HG03460 (cell line): ENCODE measurements at regions not wholly inside any gene's neighbourhood (a gene's known extent, or its start where the extent isn't known, plus 50 kb on each side); places are given as distances from the start of the nearest gene placed in this dataset.

Experiments
- ATAC-seq: cut with Tn5 transposase; IDR thresholded peaks from one replicate; pipeline ENCODE4 v1.9.1; 2021; ENCODE audit not compliant: unreplicated experiment

DNA sequence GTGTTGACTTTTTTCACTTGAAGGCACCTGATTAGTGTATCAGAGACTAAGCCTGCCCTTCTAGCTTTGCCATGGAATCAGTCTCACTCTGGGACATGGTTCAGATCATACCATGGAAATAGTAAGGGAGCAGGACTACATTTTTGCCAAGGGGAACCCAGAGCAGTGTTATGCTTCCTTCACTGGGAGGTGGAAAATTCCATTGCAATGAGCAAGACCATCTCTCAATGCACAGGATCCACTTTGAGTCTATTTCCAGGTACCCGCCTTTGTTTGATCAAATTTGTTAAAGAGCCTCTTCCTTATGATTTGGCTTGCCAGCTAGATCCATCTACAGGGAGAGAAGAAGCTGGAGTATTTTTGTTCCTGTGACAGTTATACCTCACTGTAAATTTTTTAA lies 395.8 kb downstream of the MTX2 start:
- no peak for ATAC-seq

DNA sequence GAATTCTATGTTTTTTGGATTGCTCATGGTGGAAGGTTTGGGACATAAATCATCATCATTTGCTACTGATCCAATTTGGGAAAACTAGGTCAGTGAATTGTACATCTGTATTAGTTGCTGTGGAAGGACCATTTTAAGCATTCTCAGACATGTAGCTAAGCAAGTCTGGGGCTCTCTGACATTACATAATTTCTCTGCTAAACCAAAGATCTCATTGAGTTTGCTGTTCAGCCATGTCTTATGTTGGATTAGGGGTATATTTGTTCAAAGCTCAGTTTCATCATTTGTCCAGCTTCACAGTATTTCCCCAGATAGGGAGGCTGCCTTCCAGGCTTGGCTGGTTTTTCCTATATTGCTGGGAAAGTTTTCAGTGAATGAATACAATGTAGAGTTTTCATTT lies 399.7 kb downstream of the MTX2 start:
- ATAC-seq, result no peak

DNA sequence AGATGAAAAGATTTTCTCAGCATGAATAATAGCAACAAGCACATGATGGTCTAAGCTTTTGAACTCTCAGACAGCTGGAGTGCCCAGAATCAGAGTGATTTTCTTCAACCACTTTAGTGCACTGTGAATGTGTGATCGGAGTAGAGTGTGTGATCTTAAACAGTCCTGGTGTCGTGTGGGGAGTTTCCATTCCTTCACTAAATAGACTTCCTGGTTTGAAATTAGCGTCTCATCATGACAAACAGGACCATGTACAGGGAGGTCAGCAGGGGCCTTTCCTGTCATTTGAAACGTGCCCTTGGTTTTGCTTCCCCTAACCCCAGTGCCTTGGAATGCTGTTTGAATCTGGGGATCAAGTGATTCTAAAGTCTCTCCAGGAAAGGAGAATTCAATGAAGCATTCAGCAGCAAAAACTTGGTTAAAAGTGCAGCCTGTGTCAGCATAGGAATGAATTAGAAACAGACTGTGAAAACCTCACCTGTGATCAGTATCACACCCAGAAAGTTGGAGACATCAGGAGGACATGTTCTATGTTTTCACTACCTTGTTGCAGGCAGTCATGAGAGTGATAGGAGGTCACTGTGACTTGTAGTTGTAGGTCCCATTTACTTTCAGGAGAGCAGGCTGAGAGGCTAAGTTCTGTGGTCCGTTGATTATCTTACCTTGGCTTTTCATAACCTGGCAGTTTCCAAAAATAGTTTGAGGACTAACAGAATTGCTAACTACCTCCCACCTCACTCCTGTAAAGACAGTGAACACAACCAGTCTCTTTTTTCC lies 400.3 kb downstream of the MTX2 start:
- no peak for ATAC-seq

DNA sequence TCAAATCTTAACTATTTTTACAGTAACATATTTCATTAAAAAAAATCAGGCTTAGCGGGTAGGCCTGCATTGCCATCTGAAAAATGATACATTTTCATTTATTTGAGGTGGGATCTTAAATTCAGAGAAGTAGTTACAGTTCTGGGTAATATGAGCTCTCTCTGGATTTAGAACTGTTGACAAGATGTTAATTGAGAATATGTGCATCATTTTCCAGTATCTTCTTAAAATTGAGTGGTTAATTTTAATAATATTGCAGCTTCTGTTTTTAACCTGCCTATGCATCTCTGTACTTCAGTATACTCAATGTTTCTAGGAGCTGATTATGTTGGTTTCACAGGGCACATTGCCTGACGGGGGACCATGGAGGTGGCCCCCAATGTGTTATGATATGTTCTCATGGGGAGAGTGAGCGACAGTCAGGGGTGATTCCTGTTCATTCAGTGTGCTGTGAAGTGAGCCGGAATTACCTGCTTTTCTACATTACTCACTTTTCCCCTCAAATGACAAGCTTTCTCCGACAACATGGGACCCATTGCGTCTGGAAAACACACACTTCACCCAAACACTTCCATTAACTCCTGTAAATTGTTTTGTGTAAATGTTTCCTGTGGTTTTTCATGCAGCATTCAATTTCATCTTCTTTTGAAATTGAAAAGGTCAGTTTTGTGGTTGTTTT lies 406.2 kb downstream of the MTX2 start:
- no peak for ATAC-seq

DNA sequence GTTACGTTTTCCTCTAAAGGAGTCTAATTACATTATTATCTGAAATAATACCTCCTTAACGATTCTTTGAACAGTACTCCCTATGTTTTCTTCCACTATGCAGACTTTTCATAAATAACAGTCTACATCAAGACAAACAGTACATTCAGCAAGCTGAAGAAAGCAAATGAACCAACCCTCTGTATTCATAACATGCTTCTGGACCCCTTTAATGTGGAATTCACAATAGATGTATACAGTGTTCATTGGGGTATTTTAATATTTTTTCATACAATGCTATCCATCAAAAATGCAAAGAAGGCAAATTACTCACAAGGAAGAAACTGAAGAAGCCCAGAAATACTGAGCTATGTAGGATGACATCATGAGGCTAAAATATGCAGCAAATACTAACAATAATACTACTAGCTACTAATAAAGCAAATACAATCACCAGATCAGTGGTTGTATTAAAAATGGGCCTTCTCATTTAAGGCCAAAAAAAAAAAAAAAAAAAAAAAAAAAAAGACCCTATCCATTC lies 408.6 kb downstream of the MTX2 start:
- ATAC-seq, result no peak

DNA sequence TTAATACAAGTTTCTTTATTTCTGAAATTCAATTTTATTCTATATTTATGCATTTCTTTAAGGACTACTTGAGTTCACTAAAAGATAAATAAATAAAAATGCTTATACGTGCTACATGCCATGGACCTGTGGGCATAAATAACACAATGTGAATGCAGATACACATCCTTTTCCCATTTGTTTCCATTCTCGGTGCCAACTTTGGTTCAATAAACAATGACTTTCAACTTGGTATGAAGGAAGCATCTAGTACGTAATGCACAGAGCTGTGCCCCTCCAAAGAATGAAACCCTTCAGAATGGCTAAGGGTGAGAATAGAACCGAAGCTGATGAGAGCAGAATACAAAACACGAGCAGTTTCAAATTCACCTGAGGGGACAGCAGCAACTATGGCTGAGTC lies 409.3 kb downstream of the MTX2 start:
- ATAC-seq, result no peak

DNA sequence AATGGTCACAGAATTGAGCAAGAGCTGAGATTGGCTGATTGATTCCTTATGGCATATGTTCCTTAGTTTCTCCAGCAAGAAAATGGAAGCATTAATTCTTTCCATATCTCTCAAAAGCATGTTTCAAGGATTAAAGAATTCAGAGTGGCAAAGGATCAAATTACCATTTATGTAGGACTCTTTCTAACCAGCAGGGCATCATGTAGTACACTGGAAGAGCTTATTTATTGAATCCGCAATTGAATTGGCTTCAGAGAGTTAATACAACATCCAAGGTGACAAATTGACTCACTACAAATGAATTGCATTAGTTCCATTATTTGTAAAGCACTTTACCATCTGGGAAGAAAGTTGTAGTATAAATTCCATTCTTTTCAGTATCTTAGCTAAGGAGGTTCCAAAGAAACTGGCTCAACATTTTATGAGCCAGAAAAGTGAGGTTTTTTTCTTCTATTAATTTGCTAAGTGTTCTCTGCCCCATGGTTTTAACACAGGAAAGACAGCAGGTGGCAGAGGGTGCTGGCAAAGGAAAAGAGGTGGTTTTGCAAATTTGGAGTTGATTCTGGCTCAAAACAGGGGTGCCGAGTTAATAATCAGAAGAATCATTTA lies 409.9 kb downstream of the MTX2 start:
- no peak for ATAC-seq

DNA sequence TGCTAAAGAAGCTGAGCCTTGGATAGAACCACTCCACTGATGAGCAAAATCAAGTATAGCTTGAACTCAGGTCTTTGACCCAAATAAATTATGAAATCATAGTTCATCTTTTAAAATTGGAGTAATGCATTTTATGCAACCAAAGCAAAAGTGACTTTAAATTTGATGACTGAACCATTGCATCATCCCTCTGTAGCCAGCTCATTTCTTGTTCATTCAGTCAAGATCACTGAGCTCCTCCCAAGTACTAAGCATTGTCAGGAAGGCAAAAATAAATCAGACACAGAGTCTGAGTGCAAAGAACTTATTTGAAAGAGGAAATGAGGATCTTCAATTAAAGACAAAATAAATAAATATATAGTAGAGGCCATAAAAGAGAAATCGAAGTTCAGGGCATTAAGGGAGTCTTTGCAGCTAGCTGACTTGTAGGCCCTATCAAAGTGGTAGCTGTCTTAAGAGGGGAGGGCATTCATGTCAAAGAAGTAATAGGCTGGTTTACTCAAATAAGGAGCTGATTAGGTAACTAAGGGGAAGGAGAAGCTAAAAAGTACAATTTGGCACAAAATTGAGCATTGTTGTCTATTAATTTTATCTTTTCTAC lies 411.8 kb downstream of the MTX2 start:
- no peak for ATAC-seq

DNA sequence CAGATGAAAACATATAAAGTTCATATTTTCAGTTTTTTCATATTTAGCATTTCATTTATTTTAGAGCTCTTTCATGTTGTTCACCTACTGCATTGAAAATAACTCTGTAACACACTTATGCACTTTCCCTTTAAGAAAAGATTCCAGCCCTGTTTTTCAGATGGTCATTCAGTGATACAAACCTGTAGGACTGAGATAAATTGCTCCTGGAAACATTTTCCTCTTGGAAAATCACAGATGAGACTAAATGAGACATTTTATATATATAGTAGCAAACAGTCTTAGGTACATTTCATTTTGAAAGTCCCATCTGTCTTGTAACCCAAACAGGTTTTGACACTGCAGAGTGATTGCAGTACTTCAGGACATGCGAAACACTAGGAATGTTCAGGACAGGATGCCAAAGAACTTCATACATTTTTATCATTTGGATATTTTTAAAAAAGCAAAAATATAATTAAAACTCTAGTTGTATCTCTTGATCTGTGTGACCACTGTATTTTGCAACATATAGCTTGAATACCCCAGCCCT lies 412.4 kb downstream of the MTX2 start:
- ATAC-seq, result no peak

DNA sequence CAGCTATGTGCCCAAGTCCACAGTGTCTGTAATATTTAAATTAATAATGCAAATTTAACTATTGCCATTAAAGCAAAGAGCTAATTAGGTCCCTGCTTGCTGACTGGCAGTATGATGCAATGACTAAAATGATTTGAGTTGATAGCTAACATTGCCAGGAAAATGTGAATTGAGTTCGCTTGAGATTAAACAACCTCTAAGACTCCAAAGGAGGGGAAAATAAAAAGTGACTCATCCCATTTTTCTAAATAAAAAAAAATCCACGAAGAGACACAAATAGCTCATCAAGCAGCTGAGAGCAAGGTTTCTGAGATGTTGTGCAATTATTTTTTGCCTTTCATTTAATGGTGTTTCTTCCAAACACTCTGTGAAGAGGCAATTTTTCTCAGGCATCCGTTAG lies 413.0 kb downstream of the MTX2 start:
- no peak for ATAC-seq

DNA sequence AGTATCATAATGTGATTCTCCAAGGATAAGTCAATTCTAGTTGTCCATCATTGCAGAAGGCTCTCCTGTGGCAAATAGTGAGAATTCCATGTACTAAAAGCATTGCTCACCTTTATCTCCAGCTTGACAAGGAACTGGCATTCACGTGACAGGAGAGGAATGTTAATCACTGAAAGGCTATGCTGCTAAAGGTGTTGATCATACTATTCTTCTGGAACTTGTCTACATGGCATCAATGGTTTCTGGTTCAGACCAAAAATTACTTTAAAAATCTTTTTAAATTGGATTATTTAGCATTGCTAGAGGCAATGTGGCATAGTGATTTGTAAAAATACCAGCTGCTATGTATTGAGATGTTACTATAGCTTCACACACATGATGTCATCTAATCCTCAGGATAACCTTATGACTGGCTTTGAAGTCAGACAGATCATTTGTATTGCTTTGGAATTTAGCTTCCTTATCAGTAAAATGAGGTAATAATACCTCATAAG lies 414.4 kb downstream of the MTX2 start:
- ATAC-seq, result no peak

DNA sequence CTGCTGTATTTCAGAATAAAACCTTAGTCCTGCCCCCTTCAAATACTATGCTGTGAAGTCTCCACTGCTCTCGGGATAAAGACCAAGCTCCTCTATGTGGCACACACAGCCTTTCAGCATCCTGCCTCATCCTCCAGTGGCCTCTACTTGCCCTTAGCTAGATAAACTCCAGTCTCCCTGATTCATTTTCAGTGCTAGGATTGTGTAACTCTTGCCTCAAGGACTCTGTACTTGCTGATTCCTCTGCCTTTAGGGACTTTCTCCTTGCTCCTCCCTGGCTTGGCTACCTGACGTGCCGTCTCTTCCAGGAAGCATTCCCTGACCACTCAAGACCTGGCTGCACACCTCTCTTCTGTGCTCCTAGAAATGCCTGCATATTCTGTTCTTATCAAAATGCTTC lies 416.7 kb downstream of the MTX2 start:
- no peak for ATAC-seq

DNA sequence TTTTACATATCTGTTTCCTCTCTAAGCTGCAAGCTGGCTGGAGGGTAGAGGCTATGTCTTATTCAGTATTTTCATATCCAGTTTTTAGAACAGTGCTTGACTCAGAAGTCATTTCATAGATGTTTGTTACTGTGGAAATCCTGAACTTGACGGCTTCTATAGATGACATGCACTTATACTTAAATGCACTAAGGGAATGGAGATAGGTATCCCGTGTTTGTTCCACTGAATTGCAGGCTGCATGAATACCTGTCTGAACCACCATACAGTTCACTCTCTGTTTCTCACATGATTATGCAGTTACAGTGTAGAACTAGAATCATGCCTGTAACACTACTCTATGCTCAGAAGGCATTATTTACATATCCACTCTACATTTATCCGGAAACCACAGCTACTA lies 417.1 kb downstream of the MTX2 start:
- ATAC-seq, result no peak

DNA sequence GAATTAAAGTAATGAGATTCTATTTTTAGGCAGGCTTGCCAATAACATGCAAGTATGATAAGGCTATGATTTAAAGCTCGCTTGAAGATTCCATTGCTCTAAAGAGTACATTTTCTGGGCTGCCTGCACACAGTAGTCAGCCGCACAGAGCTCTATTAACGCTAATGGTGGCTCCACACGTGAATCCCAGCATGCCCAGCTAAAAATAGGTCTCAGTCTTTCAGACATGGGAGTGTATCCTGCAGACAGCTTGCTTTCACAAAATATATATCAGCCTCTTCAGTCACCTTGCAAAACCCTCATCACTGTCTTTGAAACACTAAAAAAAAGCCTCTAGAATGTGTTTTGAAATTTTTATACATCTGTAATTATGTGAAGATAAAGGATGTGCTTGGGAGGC lies 418.1 kb downstream of the MTX2 start:
- no peak for ATAC-seq

DNA sequence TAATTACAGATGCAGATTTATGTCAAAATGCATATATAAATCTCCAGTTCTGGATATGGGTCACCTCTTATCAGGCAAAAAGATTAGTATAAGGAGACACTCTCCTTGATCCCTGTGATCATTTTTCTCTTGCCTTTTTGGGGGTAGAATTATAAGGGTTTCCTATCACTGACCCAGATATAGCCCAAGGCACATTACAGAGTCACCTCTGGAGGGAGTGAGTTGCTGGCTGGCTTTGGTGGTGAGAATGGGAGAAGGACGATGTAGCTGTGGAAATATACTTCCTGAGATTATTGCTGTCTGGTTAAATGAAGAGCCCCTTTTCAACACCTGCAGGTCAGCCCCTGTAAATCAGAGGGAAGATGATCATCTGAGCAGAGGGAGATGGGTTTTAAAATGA lies 418.7 kb downstream of the MTX2 start:
- ATAC-seq, result no peak

DNA sequence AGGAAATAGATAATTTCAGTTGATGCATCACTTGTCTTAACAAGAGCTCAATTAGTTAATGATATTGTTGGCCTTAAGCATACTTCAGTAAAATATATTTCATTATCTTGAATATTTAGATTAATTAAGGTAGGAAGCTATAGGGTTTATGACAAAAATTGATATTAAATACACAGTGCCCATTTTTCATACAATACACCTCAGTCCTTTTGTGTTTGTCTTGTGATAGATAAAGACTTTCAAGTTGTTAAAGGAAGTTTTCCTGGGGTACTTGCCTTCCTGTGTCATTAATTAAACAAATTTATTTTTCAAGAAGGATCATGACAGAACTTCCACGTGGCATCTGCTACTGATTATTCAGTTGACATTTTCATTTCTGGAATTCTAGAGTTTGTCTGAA lies 420.5 kb downstream of the MTX2 start:
- no peak for ATAC-seq

DNA sequence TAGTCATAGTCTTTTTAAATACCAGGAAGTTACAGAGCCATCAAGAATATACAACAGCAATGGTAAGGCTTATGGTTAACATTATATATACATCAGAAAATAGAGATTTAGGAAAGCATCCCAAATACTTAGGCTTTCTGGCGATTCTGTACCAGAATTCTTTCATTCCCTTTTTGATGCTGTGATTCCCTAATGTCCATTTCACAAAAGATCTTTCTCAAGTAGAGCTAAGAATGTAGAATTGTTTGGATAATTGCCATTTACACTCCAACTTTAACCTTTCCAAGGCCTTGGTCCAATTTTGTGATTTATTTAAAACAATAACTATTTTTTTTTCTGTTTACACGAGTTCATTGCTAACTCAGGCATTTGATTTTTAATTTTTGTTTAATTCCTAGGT lies 422.2 kb downstream of the MTX2 start:
- no peak for ATAC-seq

DNA sequence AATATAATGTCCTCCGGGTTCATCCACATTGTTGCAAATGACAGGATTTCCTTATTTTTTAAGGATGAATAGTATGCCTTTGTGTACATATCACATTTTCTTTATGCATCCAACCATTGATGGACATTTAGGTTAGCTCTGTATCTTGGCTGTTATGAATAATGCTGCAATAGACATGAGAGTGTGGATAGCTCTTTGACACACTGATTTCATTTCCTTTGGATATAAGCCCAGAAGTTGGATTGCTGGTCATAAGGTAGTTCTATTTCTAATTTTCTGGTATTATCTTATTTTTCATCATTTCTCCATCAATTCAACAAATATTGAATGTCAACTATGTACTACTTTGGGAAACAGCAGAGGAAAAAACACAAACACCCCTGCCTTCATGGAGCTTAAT lies 423.3 kb downstream of the MTX2 start:
- ATAC-seq, result no peak

DNA sequence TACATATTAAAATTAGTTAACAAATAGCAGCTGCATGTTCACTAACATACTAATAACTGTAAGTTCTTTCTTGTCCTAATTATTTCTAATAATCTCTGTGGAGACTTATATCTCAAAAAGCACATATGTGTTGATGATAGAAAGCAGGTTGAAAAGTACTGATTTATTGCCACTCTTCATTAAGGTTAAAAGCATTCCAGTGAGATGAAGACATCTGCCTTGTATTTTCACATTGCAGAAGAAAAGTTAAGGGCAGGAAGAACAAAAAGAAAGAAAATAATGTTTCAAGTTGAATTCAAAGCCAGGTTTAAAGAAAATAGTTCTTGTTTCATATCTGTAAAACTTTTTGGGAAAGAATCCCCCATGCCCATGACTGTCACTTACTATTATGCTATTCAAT lies 429.9 kb downstream of the MTX2 start:
- no peak for ATAC-seq

DNA sequence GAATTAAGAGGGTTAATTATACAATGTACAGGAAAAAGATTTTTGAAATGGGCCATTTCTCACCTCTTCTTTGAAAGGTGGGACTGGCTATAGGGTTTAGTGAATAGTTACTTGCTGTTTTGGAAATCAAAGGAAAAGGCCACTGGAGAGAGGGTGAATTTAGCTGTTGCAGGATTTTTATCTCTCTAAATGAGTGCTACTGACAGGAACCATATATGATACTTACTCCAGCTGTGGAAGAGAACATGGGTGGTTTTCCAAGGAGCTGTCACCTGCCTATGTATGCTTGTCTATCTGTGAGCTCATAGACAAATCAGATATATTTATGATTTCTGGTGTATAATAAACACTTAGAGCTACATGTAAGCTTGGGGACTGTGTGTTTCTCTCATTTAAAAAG lies 430.4 kb downstream of the MTX2 start:
- ATAC-seq, result no peak

DNA sequence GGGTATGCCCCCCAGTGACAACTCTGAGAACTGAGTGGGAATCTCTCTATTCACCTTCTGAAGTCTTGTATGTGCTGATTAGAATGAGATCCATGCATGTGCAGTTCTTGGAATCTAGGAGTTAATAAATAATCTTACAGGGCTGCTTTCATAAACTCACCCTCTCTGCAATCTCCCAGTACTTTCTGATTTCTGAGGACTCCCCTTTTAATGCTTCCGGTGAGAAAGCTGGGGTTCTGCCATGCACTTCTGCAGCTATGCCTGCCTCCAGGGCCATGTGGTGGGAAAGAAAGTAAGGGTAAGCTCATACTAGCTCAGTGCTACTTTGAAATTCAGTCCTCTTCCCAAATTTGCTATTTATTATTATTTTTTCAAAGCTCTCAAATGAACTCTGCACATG lies 432.9 kb downstream of the MTX2 start:
- ATAC-seq, result no peak
